Activated CD4-positive, alpha-beta memory T cell treated with anti-CD3 and anti-CD28 coated beads for 36 hours (primary cell): ENCODE measurements at regions not wholly inside any gene's neighbourhood (a gene's known extent, or its start where the extent isn't known, plus 50 kb on each side); places are given as distances from the start of the nearest gene placed in this dataset.

ENCODE experiments used
- CTCF ChIA-PET: fragments of 350-600 bp; sonication (Branson Sonifier 250); formaldehyde crosslinking; loops from one replicate; lab custom pipeline; 2021; ENCODE audit warnings: antibody characterized with exemption, inconsistent platforms; lab: Charles Lee
- POLR2A ChIA-PET: fragments of 350-600 bp; sonication (Branson Sonifier 250); formaldehyde crosslinking; loops from one replicate; lab custom pipeline; 2021; ENCODE audit warnings: antibody characterized with exemption; lab: Charles Lee
- DNase-seq: peaks from one replicate; pipeline ENCODE4 v3.0.0-alpha.2; 2020
- H3K27ac Mint-ChIP-seq: one replicate; pipeline ENCODE4 v1.8.0; 2021; ENCODE audit warnings: mixed read lengths
- H3K27me3 Mint-ChIP-seq: one replicate; pipeline ENCODE4 v1.8.0; 2021; ENCODE audit warnings: mixed read lengths
- H3K36me3 Mint-ChIP-seq: one replicate; pipeline ENCODE4 v1.8.0; 2021; ENCODE audit warnings: mixed read lengths
- H3K4me1 Mint-ChIP-seq: one replicate; pipeline ENCODE4 v1.8.0; 2021; ENCODE audit warnings: low read depth, mixed read lengths
- H3K4me3 Mint-ChIP-seq: one replicate; pipeline ENCODE4 v1.8.0; 2021; ENCODE audit warnings: mild to moderate bottlenecking, mixed read lengths
- H3K9me3 Mint-ChIP-seq: one replicate; pipeline ENCODE4 v1.8.0; 2021; ENCODE audit warnings: mixed read lengths
- intact Hi-C: fragments of 100-400 bp; cut with micrococcal nuclease; formaldehyde crosslinking; loops from one replicate; pipeline ENCODE4 v1.15.1; 2023

DNA sequence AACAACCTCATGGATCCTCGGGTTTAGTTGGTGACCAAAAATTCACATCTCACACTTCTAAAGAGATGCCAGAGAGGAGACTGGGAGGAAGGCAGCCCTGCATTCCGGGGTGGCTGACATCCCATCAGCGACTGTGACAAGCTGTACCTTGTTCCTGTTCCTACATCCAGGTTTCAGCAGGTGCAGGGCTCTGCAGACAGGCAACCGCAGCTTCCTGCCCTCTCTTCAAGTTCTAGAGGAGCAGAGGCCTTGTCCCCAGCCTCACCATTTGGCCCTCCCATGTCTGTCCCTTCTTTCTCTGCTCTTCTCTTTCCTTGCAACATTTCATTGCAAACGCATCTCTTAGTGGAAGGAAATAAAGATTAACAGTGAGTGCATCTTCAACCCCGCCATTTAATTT, 454.6 kb downstream of the IRX1 start:
- intact Hi-C loops: no loop called here
- Mint-ChIP-seq H3K36me3 (no peaks in the 10 kb centered on the region), H3K4me1 (no peaks in the 10 kb centered on the region), H3K4me3 (no peak overlapping the region), H3K27me3 (no peaks in the 10 kb centered on the region), H3K9me3 (peaks cover 3% of the 10 kb centered on the region), H3K27ac (no peak overlapping the region)
- DNase-seq: no peak
- POLR2A ChIA-PET: no interaction called here
- CTCF ChIA-PET: no interaction called here

GRCh38 chr5:4053136-4053535, 457.5 kb downstream of the IRX1 start:
- H3K27ac Mint-ChIP-seq: no peak overlapping the region
- no peaks in the 10 kb centered on the region for H3K36me3 Mint-ChIP-seq
- no peak overlapping the region for H3K4me3 Mint-ChIP-seq
- peaks cover 12% of the 10 kb centered on the region for H3K9me3 Mint-ChIP-seq
- H3K27me3 Mint-ChIP-seq: no peaks in the 10 kb centered on the region
- H3K4me1 Mint-ChIP-seq: no peaks in the 10 kb centered on the region
- CTCF ChIA-PET: no interaction called here
- intact Hi-C loops: no loop called here
- POLR2A ChIA-PET: no interaction called here
- no peak for DNase-seq

- DNase-seq: no peak
- intact Hi-C loops: no loop called here
- POLR2A ChIA-PET: no interaction called here
- no peaks in the 10 kb centered on the region for H3K4me1 Mint-ChIP-seq
- CTCF ChIA-PET: no interaction called here
- no peaks in the 10 kb centered on the region for H3K36me3 Mint-ChIP-seq
- H3K4me3 Mint-ChIP-seq: no peak overlapping the region
- H3K27me3 Mint-ChIP-seq: no peaks in the 10 kb centered on the region
- H3K27ac Mint-ChIP-seq: no peak overlapping the region
- H3K9me3 Mint-ChIP-seq: peaks cover 12% of the 10 kb centered on the region
Measured at GRCh38 chr5:4054092-4054491, 458.5 kb downstream of the IRX1 start.

GRCh38 chr5:4058899-4059298, 463.3 kb downstream of the IRX1 start:
- Mint-ChIP-seq H3K27ac (no peak overlapping the region), H3K9me3 (peaks cover 14% of the 10 kb centered on the region), H3K27me3 (no peaks in the 10 kb centered on the region), H3K36me3 (no peaks in the 10 kb centered on the region), H3K4me1 (no peaks in the 10 kb centered on the region), H3K4me3 (no peak overlapping the region)
- POLR2A ChIA-PET: no interaction called here
- CTCF ChIA-PET: no interaction called here
- no peak for DNase-seq
- intact Hi-C loops: no loop called here

GRCh38 chr5:4065472-4066320, 470.1 kb downstream of the IRX1 start:
- Mint-ChIP-seq H3K4me3 (no peak overlapping the region), H3K36me3 (no peaks in the 10 kb centered on the region), H3K4me1 (no peaks in the 10 kb centered on the region), H3K27me3 (no peaks in the 10 kb centered on the region), H3K9me3 (peaks cover 18% of the 10 kb centered on the region), H3K27ac (no peak overlapping the region)
- DNase-seq: no peak
- POLR2A ChIA-PET: no interaction called here
- CTCF ChIA-PET: interaction anchor here (0.6 kb wide), 1 partner anchor 12 kb away, joined by 3 read pairs; no protein-coding TSS in a partner anchor
- intact Hi-C loops: no loop called here

DNA sequence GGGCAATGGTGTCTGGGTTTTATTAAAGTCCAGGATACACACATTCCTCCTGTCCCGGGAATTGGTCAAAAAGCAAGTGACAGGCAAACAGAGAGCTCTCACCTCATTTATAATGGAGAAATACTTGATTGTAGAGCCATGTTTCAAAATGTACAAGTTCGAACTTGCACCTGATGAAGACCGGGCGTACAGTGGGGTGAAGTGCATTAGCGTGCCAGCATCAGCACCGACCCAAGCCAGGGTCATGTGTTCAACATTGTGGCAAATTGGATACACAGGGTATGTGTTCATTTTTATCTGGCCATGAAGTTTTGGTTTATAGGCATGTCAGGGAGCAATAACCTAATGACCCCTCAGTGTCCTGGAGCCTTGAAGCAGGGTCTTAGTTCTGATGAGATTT, 472.5 kb downstream of the IRX1 start:
- intact Hi-C loops: no loop called here
- POLR2A ChIA-PET: no interaction called here
- H3K36me3 Mint-ChIP-seq: no peaks in the 10 kb centered on the region
- no peaks in the 10 kb centered on the region for H3K27me3 Mint-ChIP-seq
- no peaks in the 10 kb centered on the region for H3K4me1 Mint-ChIP-seq
- CTCF ChIA-PET: no interaction called here
- H3K4me3 Mint-ChIP-seq: no peak overlapping the region
- H3K9me3 Mint-ChIP-seq: peaks cover 17% of the 10 kb centered on the region
- no peak overlapping the region for H3K27ac Mint-ChIP-seq
- DNase-seq: no peak

- ChIA-PET POLR2A (no interaction called here), CTCF (no interaction called here)
- no peaks in the 10 kb centered on the region for H3K36me3 Mint-ChIP-seq
- no peak overlapping the region for H3K4me3 Mint-ChIP-seq
- no peaks in the 10 kb centered on the region for H3K4me1 Mint-ChIP-seq
- DNase-seq: no peak
- H3K27me3 Mint-ChIP-seq: no peaks in the 10 kb centered on the region
- H3K27ac Mint-ChIP-seq: no peak overlapping the region
- peaks cover 14% of the 10 kb centered on the region for H3K9me3 Mint-ChIP-seq
- intact Hi-C loops: no loop called here
Measured at GRCh38 chr5:4078544-4078943, 482.9 kb downstream of the IRX1 start.

- POLR2A ChIA-PET: no interaction called here
- Mint-ChIP-seq H3K36me3 (no peaks in the 10 kb centered on the region), H3K27ac (no peak overlapping the region), H3K9me3 (peaks cover 14% of the 10 kb centered on the region), H3K4me3 (no peak overlapping the region), H3K27me3 (no peaks in the 10 kb centered on the region), H3K4me1 (no peaks in the 10 kb centered on the region)
- DNase-seq: no peak
- CTCF ChIA-PET: no interaction called here
- intact Hi-C loops: no loop called here
Measured at GRCh38 chr5:4079831-4080230, 484.2 kb downstream of the IRX1 start.

GRCh38 chr5:4080370-4080769, 484.7 kb downstream of the IRX1 start:
- DNase-seq: no peak
- intact Hi-C loops: no loop called here
- Mint-ChIP-seq H3K9me3 (peaks cover 11% of the 10 kb centered on the region), H3K4me3 (no peak overlapping the region), H3K4me1 (no peaks in the 10 kb centered on the region), H3K27me3 (no peaks in the 10 kb centered on the region), H3K27ac (no peak overlapping the region), H3K36me3 (no peaks in the 10 kb centered on the region)
- CTCF ChIA-PET: no interaction called here
- POLR2A ChIA-PET: no interaction called here

- intact Hi-C loops: no loop called here
- Mint-ChIP-seq H3K9me3 (peaks cover 12% of the 10 kb centered on the region), H3K27ac (no peak overlapping the region), H3K36me3 (no peaks in the 10 kb centered on the region), H3K27me3 (no peaks in the 10 kb centered on the region), H3K4me3 (no peak overlapping the region), H3K4me1 (no peaks in the 10 kb centered on the region)
- ChIA-PET CTCF (no interaction called here), POLR2A (no interaction called here)
- DNase-seq: no peak
Measured at GRCh38 chr5:4081059-4081458, 485.4 kb downstream of the IRX1 start.

- Mint-ChIP-seq H3K27me3 (no peaks in the 10 kb centered on the region), H3K36me3 (no peaks in the 10 kb centered on the region), H3K4me1 (no peaks in the 10 kb centered on the region), H3K4me3 (no peak overlapping the region), H3K9me3 (peaks cover 16% of the 10 kb centered on the region), H3K27ac (no peak overlapping the region)
- ChIA-PET POLR2A (no interaction called here), CTCF (no interaction called here)
- intact Hi-C loops: no loop called here
- DNase-seq: no peak
Measured at GRCh38 chr5:4081466-4081865, 485.8 kb downstream of the IRX1 start.

- ChIA-PET CTCF (no interaction called here), POLR2A (no interaction called here)
- no peaks in the 10 kb centered on the region for H3K4me1 Mint-ChIP-seq
- H3K9me3 Mint-ChIP-seq: peaks cover 18% of the 10 kb centered on the region
- H3K27me3 Mint-ChIP-seq: no peaks in the 10 kb centered on the region
- intact Hi-C loops: no loop called here
- H3K4me3 Mint-ChIP-seq: no peak overlapping the region
- no peaks in the 10 kb centered on the region for H3K36me3 Mint-ChIP-seq
- no peak for DNase-seq
- no peak overlapping the region for H3K27ac Mint-ChIP-seq
Measured at GRCh38 chr5:4082966-4083564, 487.4 kb downstream of the IRX1 start.
